RWPE2 (cell line): ENCODE measurements at regions not wholly inside any gene's neighbourhood (a gene's known extent, or its start where the extent isn't known, plus 50 kb on each side); places are given as distances from the start of the nearest gene placed in this dataset.

Experiments used
- ATAC-seq: fragments of 200-7000 bp; cut with Tn5 transposase; 3 replicates; pipeline ENCODE4 v1.9.1; 2021; ENCODE audit warnings: low read depth
- DNase-seq: peaks from one replicate; pipeline ENCODE4 v3.0.0-alpha.2; 2020; ENCODE audit warnings: low spot score
- H3K27ac ChIP-seq: fragments of 450-650 bp; 2 replicates; pipeline ENCODE4 v1.5.1; 2017; ENCODE audit warnings: mild to moderate bottlenecking; ENCODE audit not compliant: poor library complexity, severe bottlenecking
- H3K27me3 ChIP-seq: fragments of 250-450 bp; sonication (Bioruptor Pico); 2 replicates; pipeline ENCODE4 v1.5.1; 2021; ENCODE audit warnings: mild to moderate bottlenecking, moderate library complexity; ENCODE audit not compliant: insufficient read depth, poor library complexity, severe bottlenecking
- H3K36me3 ChIP-seq: fragments of 250-450 bp; sonication (Bioruptor Pico); 2 replicates; pipeline ENCODE4 v1.5.1; 2020; ENCODE audit warnings: low read depth, mild to moderate bottlenecking, moderate library complexity
- H3K4me1 ChIP-seq: fragments of 250-450 bp; sonication (Bioruptor Pico); 2 replicates; pipeline ENCODE4 v1.5.1; 2021; ENCODE audit warnings: mild to moderate bottlenecking, moderate library complexity; ENCODE audit not compliant: insufficient read depth, poor library complexity, severe bottlenecking
- H3K4me3 ChIP-seq: fragments of 250-450 bp; sonication (Bioruptor Pico); 2 replicates; pipeline ENCODE4 v1.5.1; 2021; ENCODE audit warnings: mild to moderate bottlenecking, moderate library complexity; ENCODE audit not compliant: severe bottlenecking
- H3K9me3 ChIP-seq: fragments of 250-450 bp; sonication (Bioruptor Pico); 2 replicates; pipeline ENCODE4 v1.5.1; 2021; ENCODE audit warnings: mild to moderate bottlenecking, moderate library complexity; ENCODE audit not compliant: severe bottlenecking
- TF ChIP-seq, protein P1 (sequence below): fragments of 450-650 bp; IDR thresholded peaks from one replicate; pipeline ENCODE4 v1.5.1; 2017; ENCODE audit warnings: mild to moderate bottlenecking, moderate library complexity; ENCODE audit not compliant: poor library complexity, severe bottlenecking

DNA sequence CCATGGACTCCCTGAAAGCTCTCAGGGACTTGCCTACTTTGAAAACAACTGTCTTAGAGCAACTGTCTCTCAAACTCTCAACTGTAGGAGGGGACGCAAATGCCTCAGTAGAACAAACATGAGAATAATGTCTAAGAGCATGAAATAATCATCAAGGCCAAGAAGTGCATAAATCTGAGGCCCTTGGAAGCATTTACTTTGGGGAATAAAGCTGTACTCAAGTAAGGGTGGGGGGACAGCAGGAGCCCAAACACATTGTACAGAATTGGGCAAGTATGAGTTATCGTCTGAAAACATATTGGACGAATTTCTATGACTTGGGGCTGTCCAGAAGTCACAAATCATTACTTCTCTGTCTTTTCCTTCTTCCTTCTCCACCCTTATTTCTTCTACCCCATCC is 96.3 kb upstream of the HMHB1 start:
- Histone ChIP-seq H3K4me3 (no peak overlapping the region), H3K4me1 (peaks cover 6% of the 10 kb centered on the region), H3K27me3 (no peaks in the 10 kb centered on the region), H3K36me3 (no peaks in the 10 kb centered on the region), H3K27ac (no peak overlapping the region), H3K9me3 (no peaks in the 10 kb centered on the region)
- DNase-seq = no peak
- TF ChIP-seq, protein P1, sequence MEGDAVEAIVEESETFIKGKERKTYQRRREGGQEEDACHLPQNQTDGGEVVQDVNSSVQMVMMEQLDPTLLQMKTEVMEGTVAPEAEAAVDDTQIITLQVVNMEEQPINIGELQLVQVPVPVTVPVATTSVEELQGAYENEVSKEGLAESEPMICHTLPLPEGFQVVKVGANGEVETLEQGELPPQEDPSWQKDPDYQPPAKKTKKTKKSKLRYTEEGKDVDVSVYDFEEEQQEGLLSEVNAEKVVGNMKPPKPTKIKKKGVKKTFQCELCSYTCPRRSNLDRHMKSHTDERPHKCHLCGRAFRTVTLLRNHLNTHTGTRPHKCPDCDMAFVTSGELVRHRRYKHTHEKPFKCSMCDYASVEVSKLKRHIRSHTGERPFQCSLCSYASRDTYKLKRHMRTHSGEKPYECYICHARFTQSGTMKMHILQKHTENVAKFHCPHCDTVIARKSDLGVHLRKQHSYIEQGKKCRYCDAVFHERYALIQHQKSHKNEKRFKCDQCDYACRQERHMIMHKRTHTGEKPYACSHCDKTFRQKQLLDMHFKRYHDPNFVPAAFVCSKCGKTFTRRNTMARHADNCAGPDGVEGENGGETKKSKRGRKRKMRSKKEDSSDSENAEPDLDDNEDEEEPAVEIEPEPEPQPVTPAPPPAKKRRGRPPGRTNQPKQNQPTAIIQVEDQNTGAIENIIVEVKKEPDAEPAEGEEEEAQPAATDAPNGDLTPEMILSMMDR = no peak
- ATAC-seq = no peak

DNA sequence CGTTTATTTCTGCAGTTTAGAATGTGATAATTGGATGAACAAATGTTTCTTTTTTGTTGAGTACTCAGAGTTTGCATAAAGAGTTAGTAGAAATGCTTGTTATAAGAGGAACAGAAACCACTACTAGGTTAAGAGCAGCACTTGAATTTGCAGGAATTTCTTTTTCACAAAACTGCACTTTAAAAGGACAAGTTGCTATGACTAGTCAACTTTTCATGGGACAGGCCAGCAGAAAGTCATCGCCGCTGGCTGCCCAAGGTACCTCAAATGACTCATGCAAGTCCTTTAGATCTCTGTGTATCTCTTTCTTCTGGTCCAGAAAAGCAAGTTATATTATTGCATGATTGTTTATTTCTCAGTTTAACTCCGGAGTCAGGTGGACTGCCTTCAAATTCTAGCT is 97.3 kb upstream of the HMHB1 start:
- H3K4me3 ChIP-seq = no peak overlapping the region

DNA sequence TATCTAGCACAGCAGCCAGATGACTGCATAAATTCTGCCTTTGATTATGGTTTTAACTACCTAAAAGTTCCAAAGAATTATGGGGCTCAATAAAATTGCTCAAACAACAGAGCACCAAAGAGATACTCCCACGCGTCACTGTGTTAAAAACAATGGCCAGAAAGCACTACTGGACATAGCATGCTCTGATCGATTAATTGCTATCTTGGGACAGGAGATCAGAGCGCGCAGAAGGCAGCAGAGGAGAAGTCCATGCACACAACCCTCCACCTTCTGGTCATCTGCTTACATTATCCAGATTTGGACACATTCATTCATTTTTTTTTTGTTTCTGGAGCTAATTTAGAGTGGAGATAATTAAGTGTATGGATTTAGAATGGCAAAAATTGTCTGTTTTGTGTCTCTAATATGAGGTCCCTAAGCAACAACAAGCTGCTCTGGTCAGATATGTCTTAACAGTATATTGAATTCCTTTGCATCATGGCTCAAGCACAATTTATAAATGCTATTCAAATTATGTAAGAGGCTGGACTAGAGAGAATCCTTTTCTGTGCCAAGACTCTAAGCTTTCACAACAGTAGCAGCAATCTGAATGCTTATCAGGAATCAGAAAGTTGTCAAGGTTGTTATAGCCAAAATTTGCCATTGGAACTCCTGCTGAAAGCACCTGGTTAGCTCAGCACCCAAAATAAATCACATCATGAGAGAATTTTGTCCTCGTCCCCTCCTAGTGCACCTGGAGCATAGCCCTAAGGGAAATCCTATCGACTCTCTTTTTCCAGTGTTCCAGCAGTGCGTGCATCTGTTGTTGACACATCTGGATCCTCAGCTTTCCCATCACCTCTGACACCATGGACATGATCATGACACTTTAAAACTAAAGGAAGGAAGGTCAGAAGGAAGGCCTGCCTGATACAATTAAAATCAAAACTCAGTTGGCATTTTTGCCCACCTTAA is 98.6 kb upstream of the HMHB1 start:
- H3K4me1 ChIP-seq = peaks cover 6% of the 10 kb centered on the region
- DNase-seq = no peak
- TF ChIP-seq, protein P1 = no peak

More for the DNA sequence above, 97.3 kb upstream of the HMHB1 start:
- ATAC-seq = no peak
- DNase-seq = no peak
- TF ChIP-seq, protein P1 = no peak
- no peaks in the 10 kb centered on the region for H3K9me3 ChIP-seq
- H3K4me1 ChIP-seq = peaks cover 6% of the 10 kb centered on the region
- no peaks in the 10 kb centered on the region for H3K36me3 ChIP-seq
- H3K27me3 ChIP-seq = no peaks in the 10 kb centered on the region
- H3K27ac ChIP-seq = no peak overlapping the region

DNA sequence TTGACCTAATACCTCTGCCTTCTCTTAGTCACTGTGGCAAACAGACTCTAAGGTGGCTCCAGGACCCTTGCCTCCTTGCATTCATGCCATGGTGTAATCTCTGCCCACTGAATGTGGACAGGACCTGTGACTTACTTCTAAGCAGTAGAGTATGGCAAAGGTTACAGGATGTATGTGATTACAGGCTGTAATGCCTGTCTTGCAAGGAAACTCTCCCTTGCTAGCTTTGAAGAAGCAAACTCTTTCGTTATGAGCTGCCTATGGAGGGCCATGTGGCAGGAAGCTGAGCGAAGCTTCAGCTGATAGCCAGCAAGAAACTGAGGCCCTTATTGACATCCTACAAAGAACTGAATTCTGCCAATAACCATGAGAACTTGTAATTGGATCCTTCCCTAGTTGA is 103.3 kb upstream of the HMHB1 start:
- TF ChIP-seq, protein P1 = no peak
- ATAC-seq = no peak
- Histone ChIP-seq H3K4me3 (no peak overlapping the region), H3K36me3 (no peaks in the 10 kb centered on the region), H3K4me1 (no peaks in the 10 kb centered on the region), H3K27ac (no peak overlapping the region), H3K27me3 (no peaks in the 10 kb centered on the region), H3K9me3 (no peaks in the 10 kb centered on the region)
- no peak for DNase-seq

More for the DNA sequence above, 98.6 kb upstream of the HMHB1 start:
- ATAC-seq = no peak
- Histone ChIP-seq H3K27me3 (no peaks in the 10 kb centered on the region), H3K27ac (no peak overlapping the region), H3K9me3 (no peaks in the 10 kb centered on the region), H3K36me3 (no peaks in the 10 kb centered on the region), H3K4me3 (no peak overlapping the region)

DNA sequence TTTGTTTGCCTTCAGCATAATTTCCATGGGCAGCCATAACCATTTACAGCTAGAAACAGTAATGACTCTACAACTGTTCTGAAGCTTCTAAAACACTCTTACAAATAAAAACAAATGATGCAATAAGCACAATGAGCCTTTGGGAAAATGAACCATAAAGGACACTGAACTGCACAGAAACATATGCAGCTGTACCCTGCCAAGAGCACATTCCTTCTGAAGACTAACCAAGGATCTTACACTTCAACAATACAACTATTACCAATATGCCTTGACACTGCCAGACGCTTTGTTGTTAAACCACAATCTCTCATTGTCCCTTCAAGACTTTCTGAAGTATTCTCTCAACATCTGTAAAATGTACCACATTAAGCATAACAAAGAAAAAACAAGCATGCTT is 104.2 kb upstream of the HMHB1 start:
- no peak overlapping the region for H3K27ac ChIP-seq
- H3K9me3 ChIP-seq = no peaks in the 10 kb centered on the region
- ATAC-seq (no peak), DNase-seq (no peak)
- no peaks in the 10 kb centered on the region for H3K27me3 ChIP-seq
- TF ChIP-seq, protein P1 = no peak
- no peaks in the 10 kb centered on the region for H3K4me1 ChIP-seq
- no peak overlapping the region for H3K4me3 ChIP-seq
- H3K36me3 ChIP-seq = no peaks in the 10 kb centered on the region
